MCF 10A (cell line): ENCODE measurements at regions not wholly inside any gene's neighbourhood (a gene's known extent, or its start where the extent isn't known, plus 50 kb on each side); places are given as distances from the start of the nearest gene placed in this dataset.

Source experiments
- BruUV-seq: library from RNA; stranded (reverse); fragments of 400-500 nt; replicated peaks from 2 replicates; lab custom pipeline; 2021; lab: Mats Ljungman, UMichigan
- CTCF ChIA-PET: fragments of 300-600 bp; sonication (Branson Sonifier 250); formaldehyde crosslinking; extraction: SDS; loops from one replicate; lab custom pipeline; 2021; ENCODE audit warnings: antibody characterized with exemption, inconsistent platforms; lab: Yijun Ruan, JAX
- POLR2A ChIA-PET: fragments of 300-600, 350-650 bp; sonication (Branson Sonifier 250); formaldehyde crosslinking; extraction: SDS; loops from one replicate; lab custom pipeline; 2020; ENCODE audit warnings: antibody characterized with exemption, inconsistent platforms; lab: Yijun Ruan, JAX
- DNase-seq: peaks from one replicate; pipeline ENCODE4 v3.0.0-alpha.2; 2018; ENCODE audit not compliant: unreplicated experiment
- H3K27ac Mint-ChIP-seq: one replicate; pipeline ENCODE4 v1.8.0; 2022; ENCODE audit warnings: mild to moderate bottlenecking, low read depth, mixed read lengths; ENCODE audit not compliant: unreplicated experiment
- H3K27me3 Mint-ChIP-seq: one replicate; pipeline ENCODE4 v1.8.0; 2022; ENCODE audit warnings: mixed read lengths; ENCODE audit not compliant: insufficient read depth, unreplicated experiment
- H3K36me3 Mint-ChIP-seq: one replicate; pipeline ENCODE4 v1.8.0; 2022; ENCODE audit warnings: mild to moderate bottlenecking, moderate library complexity, mixed read lengths; ENCODE audit not compliant: insufficient read depth, unreplicated experiment
- H3K4me1 Mint-ChIP-seq: one replicate; pipeline ENCODE4 v1.8.0; 2022; ENCODE audit warnings: mixed read lengths; ENCODE audit not compliant: insufficient read depth, unreplicated experiment
- H3K4me3 Mint-ChIP-seq: one replicate; pipeline ENCODE4 v1.8.0; 2022; ENCODE audit warnings: mild to moderate bottlenecking, moderate library complexity, mixed read lengths; ENCODE audit not compliant: unreplicated experiment
- H3K9me3 Mint-ChIP-seq: one replicate; pipeline ENCODE4 v1.8.0; 2022; ENCODE audit warnings: mixed read lengths; ENCODE audit not compliant: unreplicated experiment
- intact Hi-C: fragments of 100-400 bp; cut with micrococcal nuclease; formaldehyde crosslinking; loops from 2 replicates; pipeline ENCODE4 v1.14.1; 2022
- TF ChIP-seq, protein P1 (sequence below): fragments of 200-600 bp; IDR thresholded peaks from one replicate; pipeline ENCODE4 v1.8.0; 2022; ENCODE audit warnings: antibody characterized with exemption, mild to moderate bottlenecking; ENCODE audit not compliant: unreplicated experiment

DNA sequence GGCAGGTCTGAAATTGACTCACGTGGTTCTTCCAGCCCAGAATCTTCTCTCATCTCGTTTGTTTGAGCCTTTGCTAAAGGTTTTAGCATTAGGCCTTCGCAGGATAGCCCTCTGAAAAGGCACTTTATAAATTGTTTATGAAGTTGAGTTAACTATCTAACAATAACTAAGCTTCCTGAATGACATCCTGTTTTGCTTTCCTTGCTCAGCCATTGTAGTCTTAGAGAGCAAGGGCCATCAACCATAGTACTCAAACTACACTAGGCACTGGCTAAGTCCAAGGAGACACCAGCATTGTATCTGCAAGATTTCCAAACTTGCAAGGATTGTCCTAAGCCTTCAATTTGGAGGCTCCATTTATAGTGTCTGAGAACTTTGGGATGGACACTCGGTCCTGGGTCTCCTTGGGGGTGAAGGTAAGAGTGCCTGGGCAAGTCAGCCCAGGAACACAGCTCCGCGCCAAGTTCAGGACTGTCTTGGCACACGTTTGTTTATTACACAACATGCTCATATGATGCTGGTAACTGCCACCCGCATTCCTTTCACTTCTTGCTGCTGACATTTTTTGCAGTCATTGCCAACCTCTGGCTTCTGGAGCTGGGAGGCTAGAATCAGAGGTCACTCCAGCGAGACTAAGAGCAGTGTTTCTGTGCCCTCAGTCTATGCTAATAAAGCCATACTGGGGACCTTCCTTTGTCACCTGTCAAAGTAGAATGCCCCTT lies 151.1 kb downstream of the ESM1 start:
- no peaks in the 10 kb centered on the region for H3K9me3 Mint-ChIP-seq
- CTCF ChIA-PET: interaction anchor here (1.0 to 4.6 kb wide), 3 partner anchors 11 to 318 kb away, joined by 4 to 28 read pairs (median 4); no protein-coding TSS in a partner anchor
- DNase-seq: peak; percentile 71
- H3K4me1 Mint-ChIP-seq: peaks cover 9% of the 10 kb centered on the region
- intact Hi-C loops: no loop called here
- TF ChIP-seq, protein P1, sequence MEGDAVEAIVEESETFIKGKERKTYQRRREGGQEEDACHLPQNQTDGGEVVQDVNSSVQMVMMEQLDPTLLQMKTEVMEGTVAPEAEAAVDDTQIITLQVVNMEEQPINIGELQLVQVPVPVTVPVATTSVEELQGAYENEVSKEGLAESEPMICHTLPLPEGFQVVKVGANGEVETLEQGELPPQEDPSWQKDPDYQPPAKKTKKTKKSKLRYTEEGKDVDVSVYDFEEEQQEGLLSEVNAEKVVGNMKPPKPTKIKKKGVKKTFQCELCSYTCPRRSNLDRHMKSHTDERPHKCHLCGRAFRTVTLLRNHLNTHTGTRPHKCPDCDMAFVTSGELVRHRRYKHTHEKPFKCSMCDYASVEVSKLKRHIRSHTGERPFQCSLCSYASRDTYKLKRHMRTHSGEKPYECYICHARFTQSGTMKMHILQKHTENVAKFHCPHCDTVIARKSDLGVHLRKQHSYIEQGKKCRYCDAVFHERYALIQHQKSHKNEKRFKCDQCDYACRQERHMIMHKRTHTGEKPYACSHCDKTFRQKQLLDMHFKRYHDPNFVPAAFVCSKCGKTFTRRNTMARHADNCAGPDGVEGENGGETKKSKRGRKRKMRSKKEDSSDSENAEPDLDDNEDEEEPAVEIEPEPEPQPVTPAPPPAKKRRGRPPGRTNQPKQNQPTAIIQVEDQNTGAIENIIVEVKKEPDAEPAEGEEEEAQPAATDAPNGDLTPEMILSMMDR: no peak
- no TSS peak for BruUV-seq
- no peaks in the 10 kb centered on the region for H3K27me3 Mint-ChIP-seq
- POLR2A ChIA-PET: interaction anchor here (0.5 to 1.1 kb wide), 3 partner anchors 14 to 301 kb away, joined by 3 to 6 read pairs (median 3); no protein-coding TSS in a partner anchor
- H3K4me3 Mint-ChIP-seq: no peak overlapping the region
- H3K27ac Mint-ChIP-seq: no peak overlapping the region
- H3K36me3 Mint-ChIP-seq: no peaks in the 10 kb centered on the region

DNA sequence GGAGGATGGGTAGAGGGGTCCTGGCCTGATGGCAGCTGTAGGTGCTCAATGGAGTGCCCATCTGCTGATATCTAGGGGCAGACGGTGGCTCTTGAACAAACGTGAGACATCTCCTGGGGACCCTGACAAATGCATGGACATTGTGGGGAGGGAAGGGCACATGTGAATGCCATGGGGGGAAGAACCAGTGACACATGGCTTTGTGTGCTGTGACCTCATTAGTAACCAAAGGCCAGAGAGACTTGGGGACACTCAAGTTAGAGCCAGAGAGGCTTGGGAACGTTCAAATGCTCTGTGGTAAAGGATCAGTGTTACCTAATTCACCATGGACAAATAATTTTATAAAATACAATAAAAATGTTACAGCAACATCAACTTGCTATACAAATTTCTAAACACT lies 151.8 kb downstream of the ESM1 start:
- ChIA-PET POLR2A (no interaction called here), CTCF (interaction anchor here (1.4 to 4.6 kb wide), 2 partner anchors 11 to 33 kb away, joined by 4 to 28 read pairs; no protein-coding TSS in a partner anchor)
- TF ChIP-seq, protein P1: no peak
- Mint-ChIP-seq H3K4me3 (no peak overlapping the region), H3K9me3 (no peaks in the 10 kb centered on the region), H3K27me3 (no peaks in the 10 kb centered on the region), H3K36me3 (no peaks in the 10 kb centered on the region), H3K27ac (no peak overlapping the region), H3K4me1 (peaks cover 9% of the 10 kb centered on the region)
- BruUV-seq: no TSS peak
- intact Hi-C loops: no loop called here
- no peak for DNase-seq

DNA sequence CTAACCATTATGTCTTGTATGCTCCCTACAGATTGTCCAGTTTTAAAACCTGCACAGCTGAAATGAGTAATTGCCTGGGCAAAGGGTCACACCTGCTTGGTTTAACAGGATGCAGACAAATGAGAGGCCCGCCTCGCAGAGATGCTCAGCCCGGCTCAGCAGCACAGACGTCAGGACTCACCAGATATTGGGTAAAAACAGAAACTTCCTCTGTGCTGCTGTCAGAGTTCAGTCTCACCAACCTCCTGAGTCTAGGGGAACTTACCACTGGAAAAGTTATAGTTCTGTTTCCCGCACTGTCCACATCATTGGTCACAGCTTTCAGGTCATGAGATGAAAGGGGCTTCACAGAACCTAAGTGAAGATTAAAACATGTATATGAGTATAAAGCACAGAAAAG lies 152.5 kb downstream of the ESM1 start:
- H3K27me3 Mint-ChIP-seq: no peaks in the 10 kb centered on the region
- H3K36me3 Mint-ChIP-seq: no peaks in the 10 kb centered on the region
- POLR2A ChIA-PET: no interaction called here
- intact Hi-C loops: no loop called here
- no peaks in the 10 kb centered on the region for H3K9me3 Mint-ChIP-seq
- DNase-seq: no peak
- peaks cover 9% of the 10 kb centered on the region for H3K4me1 Mint-ChIP-seq
- BruUV-seq: no TSS peak
- no peak overlapping the region for H3K27ac Mint-ChIP-seq
- H3K4me3 Mint-ChIP-seq: no peak overlapping the region
- TF ChIP-seq, protein P1: no peak
- CTCF ChIA-PET: interaction anchor here (4.6 kb wide), 1 partner anchor 12 kb away, joined by 28 read pairs; no protein-coding TSS in a partner anchor

DNA sequence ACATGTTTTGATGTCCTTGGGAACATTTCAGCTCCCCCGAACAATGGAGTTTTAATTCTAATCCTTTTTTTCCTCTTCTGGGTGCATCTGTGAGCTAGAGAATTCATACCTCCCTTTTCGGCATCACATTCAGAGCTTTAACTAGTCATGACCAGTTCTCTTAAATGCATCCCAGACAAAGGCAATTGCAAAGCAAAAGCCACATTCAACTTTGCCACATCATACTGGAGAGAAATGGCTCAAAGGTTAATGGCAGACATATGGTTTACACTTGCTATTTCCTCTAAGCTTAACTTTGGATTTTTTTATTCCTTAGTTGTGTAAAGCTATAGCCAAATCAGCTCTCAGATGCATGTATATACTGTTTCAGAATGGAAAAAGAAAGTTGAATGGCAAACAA lies 153.3 kb downstream of the ESM1 start:
- no TSS peak for BruUV-seq
- H3K4me3 Mint-ChIP-seq: no peak overlapping the region
- CTCF ChIA-PET: interaction anchor here (0.9 kb wide), 1 partner anchor 9 kb away, joined by 3 read pairs; no protein-coding TSS in a partner anchor

More for the DNA sequence above, 153.3 kb downstream of the ESM1 start:
- peaks cover 9% of the 10 kb centered on the region for H3K4me1 Mint-ChIP-seq
- POLR2A ChIA-PET: no interaction called here
- H3K9me3 Mint-ChIP-seq: no peaks in the 10 kb centered on the region
- H3K36me3 Mint-ChIP-seq: no peaks in the 10 kb centered on the region
- H3K27me3 Mint-ChIP-seq: no peaks in the 10 kb centered on the region
- TF ChIP-seq, protein P1: no peak
- intact Hi-C loops: no loop called here
- H3K27ac Mint-ChIP-seq: no peak overlapping the region
- no peak for DNase-seq
